GM19239 (cell line): ENCODE measurements at regions not wholly inside any gene's neighbourhood (a gene's known extent, or its start where the extent isn't known, plus 50 kb on each side); places are given as distances from the start of the nearest gene placed in this dataset.

Experiments
- DNase-seq: peaks from one replicate; pipeline ENCODE4 v3.0.0; 2011; ENCODE audit warnings: low spot score; ENCODE audit not compliant: insufficient read length
- FAIRE-seq: peaks from 2 replicates; lab custom pipeline; 2011; peaks lifted over from hg19 to GRCh38; lab: Jason Lieb, UNC

DNA sequence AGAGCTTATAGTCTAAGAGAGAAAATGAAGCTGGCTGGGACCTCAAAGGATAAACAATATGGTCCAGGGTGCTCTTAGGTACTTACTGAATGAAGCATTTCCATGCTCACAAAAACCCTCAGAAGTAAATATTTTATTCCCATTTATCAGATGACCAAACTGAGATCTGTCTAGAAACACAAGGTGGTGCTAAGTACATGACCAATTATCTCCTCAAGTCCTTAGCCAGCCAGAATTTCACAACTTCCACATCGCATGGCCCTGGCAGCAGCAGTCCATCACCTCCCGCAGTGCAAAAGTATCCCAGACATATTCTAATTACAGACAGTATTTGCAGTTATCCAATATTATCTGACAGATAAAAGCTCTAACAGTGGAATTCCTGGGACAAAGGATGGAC, 321.7 kb upstream of the PROX1 start:
- FAIRE-seq (no peak), DNase-seq (no peak)

DNA sequence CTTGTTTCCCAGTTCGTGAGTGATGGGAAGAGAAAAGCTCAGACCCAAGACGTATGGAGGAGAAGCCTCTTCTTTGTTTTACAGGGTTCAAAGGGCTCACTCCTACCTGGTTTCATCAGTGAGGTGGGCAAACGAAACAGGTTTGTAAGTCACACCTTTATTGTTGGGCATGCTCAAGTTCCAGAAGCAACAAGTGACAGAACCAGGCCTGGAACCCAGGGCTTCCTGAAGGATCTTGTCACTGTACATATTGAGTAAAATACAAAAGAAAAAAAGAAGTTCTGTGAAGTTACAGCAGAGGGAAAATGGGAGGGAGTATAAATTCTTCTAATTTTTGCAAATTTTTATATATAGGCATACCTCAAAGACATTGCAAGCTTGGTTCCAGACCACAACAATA, 320.9 kb upstream of the PROX1 start:
- FAIRE-seq (no peak), DNase-seq (no peak)

DNA sequence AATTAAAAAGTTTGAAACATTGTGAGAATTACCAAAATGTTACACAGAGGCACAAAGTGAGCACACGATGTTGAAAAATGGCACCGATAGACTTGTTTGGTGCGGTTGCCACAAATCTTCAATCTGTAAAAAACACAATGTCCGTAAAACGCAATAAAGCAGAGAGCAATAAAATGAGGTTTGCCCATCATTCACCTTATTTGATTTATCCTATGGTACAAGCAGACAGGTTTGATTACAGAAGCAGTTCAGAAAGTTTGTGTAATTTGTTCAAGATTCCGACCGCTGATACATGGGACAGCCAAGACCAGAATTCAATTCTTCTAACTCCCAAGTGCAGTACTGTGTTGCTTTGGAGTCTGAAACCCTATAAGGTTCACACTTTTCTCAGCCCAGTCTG, 318.3 kb upstream of the PROX1 start:
- no peak for DNase-seq
- FAIRE-seq: no peak

DNA sequence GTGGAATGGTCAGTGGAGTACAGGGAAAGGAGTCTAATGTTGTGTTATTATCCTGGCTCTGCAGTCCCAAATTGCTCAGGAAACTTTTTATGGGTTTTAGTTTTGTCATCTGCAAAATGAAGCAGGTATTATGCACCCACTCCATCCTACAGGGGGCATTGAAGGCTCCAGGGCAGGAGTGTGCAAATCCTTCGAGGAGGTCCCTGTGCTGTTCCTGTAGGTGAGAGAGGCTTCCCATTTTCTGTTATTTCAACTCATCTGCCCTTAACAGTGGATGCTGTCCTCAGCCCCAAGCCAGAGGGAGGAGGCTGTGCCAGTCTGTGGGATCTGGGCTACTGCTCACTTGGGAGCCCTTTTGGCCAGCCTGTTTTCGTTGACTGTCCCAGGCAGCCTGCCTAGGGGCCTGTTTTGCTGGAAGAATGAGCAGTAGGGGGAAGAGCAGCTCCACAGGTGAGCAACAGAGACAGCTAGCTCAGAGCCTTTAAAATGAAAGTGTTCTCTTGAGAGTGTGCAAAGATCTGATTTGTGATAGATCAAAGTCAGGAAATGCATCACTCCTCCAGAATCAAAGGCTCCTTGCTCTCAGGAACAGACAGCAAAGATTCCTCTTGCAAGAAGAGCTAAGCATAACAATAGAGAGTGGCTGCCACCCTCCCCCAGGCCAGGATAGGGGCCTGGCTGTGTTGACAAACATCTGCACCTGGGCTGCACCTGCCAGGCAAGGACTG, 317.6 kb upstream of the PROX1 start:
- FAIRE-seq (no peak), DNase-seq (no peak)

DNA sequence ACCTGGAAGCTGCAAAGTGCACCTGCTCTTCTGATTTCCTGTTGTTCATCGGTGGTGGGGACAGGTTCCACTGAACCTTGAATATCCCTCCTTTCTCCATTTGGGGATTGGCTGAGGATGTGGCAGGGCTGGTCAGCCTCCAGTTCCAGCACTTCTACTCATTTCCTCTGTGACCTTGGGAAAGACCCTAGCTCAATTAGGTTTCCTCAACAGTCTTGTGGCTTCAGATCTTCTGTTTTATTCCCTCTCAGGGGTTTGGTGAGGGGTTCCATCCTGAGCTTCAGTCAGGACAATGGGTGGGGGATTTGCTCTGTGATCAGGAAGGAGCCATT, 317.1 kb upstream of the PROX1 start:
- FAIRE-seq (no peak), DNase-seq (no peak)

DNA sequence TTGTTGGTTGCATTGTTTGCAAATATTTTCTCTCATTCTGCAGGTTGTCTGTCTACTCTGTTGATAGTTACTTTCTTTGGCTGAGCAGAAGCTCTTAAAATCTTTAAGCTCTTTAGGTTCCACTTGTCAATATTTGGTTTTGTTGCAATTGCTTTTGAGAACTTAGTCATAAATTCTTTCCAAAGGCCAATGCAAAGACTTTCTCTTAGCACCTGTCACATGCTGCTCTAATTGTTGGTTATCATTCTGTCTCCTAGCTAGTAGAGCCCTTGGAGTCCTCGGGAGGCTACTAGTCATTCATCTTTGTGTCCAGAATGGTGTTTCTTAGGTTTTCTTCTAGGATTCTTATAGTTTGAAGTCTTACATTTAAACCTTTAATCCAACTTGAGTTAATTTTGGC, 312.7 kb upstream of the PROX1 start:
- FAIRE-seq (no peak), DNase-seq (no peak)

DNA sequence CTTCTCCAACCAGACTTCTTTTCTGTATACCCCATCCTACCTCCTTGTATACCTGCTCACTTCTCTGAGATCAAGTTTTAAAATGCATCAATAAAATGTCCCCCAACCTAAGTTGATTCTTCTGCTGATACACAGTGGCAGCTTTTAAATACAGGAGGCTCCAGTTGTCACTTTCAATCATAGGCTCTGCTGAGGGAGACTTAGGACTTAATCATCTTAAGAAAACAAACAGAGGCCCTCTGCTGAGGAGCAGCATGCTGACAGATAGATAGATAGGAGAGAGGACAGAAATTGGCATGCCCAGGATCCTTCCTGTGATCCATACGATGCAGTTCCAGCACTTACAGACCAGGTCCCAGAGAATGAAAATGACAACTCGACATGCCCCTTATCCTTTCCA, 311.0 kb upstream of the PROX1 start:
- no peak for DNase-seq

DNA sequence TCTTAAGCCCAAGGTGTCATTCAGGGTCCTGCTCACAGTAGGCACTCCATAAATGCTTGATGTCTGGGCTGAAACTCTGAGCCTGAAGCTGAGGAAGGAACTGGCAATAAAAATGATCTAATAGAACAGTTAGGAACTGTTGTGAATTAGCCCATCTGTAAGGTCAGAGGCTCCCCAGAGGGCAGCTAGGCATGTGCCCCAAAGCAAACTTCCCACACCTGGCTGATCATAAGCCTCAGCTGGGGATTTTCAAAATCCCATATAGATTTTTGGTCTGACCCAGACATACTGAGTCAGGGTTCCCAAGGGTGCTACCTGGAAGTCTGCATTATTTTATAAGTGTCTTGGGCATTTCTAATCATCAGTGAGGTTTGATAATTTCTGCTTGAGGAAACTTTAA, 309.4 kb upstream of the PROX1 start:
- FAIRE-seq (no peak), DNase-seq (no peak)

More for the DNA sequence above, 311.0 kb upstream of the PROX1 start:
- FAIRE-seq: no peak

DNA sequence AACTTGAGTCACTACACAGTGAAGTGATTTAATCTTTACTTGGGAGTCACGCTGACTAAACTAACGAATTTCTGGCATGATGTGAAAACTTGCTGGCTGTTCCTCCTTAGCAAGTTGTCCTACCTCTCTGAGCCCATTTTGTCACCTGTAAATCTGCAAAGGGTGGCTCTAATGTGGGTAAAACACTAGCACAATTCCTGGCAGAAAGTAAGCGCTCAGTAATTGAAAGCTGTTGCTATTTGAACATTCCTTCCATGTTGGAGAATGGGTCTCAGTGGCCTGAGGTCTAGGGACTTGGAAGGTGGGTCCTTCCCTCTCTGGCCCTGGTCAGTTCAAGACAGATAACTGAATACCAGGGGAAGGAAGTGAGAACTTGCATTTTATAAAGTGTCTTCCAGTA, 309.0 kb upstream of the PROX1 start:
- FAIRE-seq: no peak

DNA sequence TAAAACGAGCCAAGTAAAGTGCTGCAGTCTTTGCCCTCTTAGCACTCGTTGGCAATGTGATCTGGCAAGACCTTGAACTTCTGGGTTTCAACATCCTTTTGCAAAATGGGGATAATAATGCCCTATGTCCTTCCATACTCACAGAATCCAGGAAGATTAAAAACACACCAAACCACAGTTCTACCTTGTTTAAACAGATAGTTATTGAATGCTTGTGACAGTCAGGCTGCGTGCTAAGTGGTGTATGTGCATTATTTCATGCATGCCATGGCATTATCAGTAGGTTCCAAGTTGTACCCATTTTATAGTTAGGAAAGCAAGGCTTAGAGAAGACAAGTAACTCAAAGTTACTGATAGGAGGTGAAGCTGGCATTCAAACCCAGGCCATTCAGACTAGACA, 308.6 kb upstream of the PROX1 start:
- DNase-seq (no peak), FAIRE-seq (no peak)

More for the DNA sequence above, 309.0 kb upstream of the PROX1 start:
- DNase-seq: no peak

DNA sequence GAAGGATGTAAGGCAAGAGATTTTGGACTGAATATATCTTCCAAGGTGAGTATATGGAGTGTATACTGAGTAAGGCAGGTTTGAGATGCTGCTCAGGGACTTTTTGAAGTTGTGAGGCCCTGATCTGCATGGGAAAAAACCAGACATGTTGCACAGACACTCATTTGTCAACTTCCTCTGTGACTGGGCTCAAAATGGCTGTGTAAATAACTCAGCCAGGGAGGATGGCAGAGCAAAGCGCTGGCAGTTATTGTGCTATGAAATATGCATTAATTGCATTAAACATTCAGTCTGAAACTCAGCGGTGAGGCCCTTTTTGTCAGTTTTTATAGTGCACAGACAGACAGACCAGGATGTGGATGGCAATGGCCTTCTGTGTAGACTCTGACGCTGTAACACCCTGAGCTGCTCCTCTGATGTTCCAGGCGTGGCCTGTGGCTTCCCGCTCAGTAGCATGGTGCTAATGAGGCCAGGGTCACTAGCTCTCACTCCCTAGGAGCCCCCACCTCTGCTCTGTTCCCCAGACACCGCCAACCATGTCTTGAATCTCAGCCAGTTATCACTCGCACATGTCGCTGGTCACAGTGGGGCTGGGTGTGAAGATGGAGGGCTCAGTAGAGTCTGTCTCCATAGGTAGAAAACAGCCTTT, 307.0 kb upstream of the PROX1 start:
- DNase-seq (no peak), FAIRE-seq (no peak)

DNA sequence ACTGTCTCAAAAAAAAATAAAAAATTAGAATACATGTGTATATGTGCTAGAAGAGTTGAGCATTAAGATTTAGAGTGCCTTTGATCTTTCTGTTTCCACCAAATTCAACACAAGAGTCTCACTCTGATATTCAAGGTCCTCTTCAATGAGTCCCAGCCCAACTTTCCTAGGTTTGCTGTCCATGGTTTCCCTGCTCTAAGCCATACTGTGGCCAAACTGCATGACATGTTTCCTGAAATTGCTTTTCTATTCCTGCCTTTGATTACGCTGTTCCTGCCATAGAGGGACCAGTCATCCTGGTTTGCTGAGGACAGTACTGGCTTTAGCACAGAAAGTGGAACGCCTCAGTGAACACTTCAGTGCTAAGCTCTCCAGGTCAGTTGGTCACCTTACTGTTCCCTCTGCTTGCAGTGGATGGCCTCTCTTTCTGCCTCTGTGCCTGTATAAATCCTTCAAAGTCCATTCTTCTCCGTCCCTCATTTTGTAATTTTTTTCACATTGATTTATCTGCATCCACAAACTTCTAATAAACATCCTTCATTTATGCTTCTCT, 305.9 kb upstream of the PROX1 start:
- FAIRE-seq (no peak), DNase-seq (no peak)

DNA sequence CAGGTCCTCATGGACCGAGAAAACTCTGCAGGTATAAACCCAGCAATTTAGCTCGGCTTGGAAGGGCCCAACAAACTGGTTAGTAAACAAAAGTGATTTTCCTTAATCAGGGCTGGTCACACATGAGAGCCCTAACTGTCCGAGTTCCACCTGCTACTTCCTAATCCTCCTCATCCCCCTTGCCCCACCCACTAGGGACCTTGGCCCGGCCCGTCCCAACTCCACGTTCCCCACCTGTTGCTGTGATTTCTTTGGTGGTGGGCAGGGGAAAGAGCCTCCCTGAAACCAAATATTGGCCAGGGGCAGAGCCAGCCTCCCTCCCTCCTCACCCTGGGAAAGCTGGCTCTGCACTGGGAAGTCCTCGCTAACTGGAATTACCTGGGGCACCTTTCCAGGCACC, 304.2 kb upstream of the PROX1 start:
- no peak for FAIRE-seq

DNA sequence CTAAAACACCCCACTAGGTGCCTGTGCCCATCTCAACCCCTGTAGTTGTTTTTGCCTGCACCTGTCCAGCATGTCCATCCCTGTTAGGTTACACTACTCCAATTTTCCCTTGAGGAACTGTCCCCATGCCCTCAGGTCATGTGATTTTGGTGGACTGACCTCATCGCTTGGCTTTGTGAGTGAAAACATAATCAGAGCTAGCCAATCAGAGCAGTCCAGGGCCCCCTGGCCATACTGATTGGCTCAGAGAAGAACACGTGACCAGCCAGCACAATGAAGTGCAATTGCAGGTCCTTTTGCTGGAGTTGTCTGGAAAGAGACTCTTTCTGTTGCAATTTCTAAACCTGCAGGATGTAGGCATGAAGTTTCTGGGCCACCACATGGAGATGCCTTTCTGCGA, 303.3 kb upstream of the PROX1 start:
- FAIRE-seq (no peak), DNase-seq (no peak)

More for the DNA sequence above, 304.2 kb upstream of the PROX1 start:
- DNase-seq: no peak

DNA sequence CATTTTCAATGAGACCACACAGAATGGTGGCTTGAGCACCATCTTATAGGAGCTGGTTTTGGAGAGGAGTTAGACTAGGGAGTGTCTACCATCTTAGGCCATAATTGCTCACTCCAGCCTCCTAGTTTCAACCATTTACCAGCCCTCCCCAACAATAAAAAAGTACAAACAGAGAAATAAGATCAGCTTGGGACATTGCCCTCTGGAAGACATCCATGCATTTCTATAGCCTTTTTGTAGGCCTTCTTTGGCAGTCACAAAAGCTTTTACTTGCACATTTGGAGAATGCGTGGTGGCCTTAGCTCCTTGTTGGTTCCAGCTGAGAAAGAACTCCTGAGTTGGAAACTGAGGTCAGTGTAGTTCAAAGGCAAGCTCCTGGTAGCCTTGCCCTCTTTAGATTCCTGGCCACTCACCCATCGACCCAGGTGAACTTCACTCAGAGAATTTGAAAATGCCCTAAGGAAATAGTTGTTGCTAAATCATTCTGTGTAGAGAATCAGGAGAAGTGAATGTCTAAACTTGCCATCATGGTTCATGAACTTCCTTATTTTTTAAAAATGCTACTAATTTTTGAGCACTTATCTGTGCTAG, 301.7 kb upstream of the PROX1 start:
- DNase-seq (no peak), FAIRE-seq (no peak)

DNA sequence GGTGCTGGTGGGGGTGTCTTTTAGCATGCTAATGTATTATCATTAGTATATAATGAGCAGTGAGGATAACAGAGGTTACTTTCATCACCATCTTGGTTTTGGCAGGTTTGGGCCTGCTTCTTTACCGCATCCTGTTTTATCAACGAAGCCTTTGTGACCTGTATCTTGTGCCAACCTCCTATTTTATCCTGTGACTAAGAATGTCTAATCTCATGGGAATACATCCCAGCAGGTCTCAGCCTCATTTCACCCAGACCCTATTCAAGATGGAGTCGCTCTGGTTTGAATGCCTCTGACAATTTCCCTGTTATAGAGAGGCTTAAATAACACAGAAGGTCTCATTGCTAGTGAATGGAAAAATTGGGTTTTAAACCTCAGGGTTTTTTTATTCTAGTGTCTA, 300.8 kb upstream of the PROX1 start:
- FAIRE-seq (no peak), DNase-seq (no peak)

DNA sequence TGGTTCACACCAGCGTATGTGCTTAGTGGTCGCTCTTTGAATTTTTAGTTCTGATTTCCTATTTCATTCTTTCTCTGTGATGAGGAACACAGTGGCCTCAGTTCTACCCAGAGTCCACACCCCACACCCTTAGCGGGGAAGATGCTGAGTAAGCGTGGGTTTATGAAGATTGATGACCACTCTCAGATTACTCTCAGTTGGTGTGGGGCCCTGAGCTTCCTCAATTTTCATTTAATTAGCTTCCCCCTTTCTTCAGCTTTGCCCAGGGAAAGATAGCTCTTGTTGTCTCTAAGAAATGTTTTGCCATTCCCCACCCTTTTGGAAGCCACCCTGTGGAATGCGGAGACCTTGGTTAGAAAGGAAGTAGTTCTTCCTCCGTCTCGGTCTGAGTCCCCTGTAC, 299.9 kb upstream of the PROX1 start:
- FAIRE-seq (no peak), DNase-seq (no peak)

DNA sequence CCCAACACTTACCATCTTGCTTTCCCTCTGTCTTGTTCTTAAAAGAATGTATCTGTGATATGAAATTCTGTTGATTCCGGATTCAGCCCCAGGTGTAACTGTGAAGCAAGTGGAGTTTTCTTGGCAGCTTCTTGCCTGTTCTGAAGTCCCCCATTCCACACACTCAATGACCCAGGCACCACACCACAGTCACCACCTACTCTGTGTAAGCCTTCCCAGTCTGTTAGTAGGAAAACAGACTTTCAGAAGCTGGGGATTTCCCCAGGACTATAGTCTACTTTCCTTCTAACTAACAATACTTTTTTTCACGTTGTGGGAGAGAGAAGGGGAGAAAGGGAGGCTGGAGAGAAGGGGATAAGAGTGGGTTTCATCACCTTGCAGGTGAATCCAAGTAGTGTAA, 299.1 kb upstream of the PROX1 start:
- FAIRE-seq (no peak), DNase-seq (no peak)

DNA sequence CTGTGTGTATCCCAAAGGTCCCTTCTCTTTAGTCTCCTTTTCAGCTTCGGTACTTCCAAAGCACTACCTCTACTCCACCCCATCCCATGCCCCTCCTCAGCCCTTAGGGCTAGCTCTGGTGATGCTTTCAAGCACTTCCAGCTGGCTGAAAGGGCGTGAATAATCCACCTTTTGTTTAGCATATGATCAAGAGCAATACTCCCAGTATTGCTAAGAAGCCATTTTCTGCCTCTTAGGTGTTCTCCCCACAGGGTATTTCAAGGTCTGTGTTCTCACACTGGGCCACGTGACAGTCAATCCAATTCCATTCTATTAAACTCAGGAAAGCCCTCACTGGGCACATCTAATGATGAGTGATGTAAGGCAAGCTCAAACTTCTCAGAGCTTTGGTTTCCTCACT, 298.5 kb upstream of the PROX1 start:
- FAIRE-seq (no peak), DNase-seq (no peak)

DNA sequence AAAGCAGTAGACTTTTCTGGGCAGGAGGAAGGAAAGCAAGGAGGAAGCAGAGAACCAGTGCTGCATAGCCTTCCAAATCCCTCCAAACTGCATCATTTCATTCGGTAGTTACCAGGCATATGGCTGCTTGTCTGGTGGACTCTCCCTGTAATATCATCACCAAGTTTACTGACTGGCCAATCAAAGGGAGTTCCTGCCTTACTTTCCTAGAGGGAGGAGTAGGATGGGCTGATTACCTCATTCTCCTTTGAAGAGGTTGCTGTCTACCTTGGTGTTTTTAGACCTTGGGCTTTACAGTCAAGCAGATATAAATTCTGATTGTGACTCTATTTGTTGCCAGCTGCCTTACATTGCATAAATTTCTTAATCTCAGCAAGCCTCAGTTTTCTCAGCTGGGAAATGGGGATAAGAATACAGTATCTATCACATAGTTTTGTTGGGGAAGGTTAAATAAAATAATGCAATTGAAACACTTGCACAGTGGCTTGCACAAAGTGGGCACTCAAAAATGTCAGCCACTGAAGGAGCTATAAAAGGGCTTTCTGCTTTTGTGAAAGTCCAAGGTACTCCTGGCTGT, 297.3 kb upstream of the PROX1 start:
- DNase-seq (no peak), FAIRE-seq (no peak)

DNA sequence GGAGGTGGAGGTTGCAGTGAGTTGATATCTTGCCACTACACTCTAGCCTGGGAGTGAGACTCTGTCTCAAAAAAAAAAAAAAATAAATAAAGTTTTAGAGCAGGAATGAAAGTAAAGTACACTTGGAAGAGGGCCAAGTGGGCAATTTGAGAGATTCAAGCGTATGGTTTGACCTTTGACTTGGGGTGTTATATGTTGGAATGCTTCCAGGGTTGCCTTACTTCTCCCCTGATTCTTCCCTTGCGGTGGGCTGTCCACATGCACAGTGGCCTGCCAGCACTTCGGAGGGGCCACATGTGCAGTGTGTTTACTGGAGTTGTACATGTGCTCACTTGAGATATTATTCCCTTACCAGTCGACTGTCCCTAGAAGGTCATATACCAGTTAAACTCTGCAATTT, 295.5 kb upstream of the PROX1 start:
- DNase-seq: no peak
- no peak for FAIRE-seq
